H9 (cell line): ENCODE measurements at regions not wholly inside any gene's neighbourhood (a gene's known extent, or its start where the extent isn't known, plus 50 kb on each side); places are given as distances from the start of the nearest gene placed in this dataset.

Experiments
- DNase-seq: peaks from one replicate; pipeline ENCODE4 v3.0.0-alpha.2; 2017
- H2AFZ ChIP-seq: one replicate; pipeline ENCODE4 v1.6.1; 2013; ENCODE audit warnings: mild to moderate bottlenecking, low read length, control low read depth, moderate library complexity
- H2AK5ac ChIP-seq: 2 replicates; pipeline ENCODE4 v1.6.1; 2013; ENCODE audit warnings: low read length, control low read depth, mixed read lengths; ENCODE audit not compliant: insufficient read length
- H2BK120ac ChIP-seq: one replicate; pipeline ENCODE4 v1.6.1; 2013; ENCODE audit warnings: low read depth, mild to moderate bottlenecking, low read length, control low read depth, inconsistent platforms; ENCODE audit not compliant: poor library complexity, severe bottlenecking
- H2BK12ac ChIP-seq: 2 replicates; pipeline ENCODE4 v1.6.1; 2013; ENCODE audit warnings: low read length, control low read depth, mixed read lengths, low read depth; ENCODE audit not compliant: insufficient read length
- H2BK15ac ChIP-seq: 2 replicates; pipeline ENCODE4 v1.6.1; 2013; ENCODE audit warnings: low read depth, low read length, control low read depth
- H2BK20ac ChIP-seq: one replicate; pipeline ENCODE4 v1.6.1; 2013; ENCODE audit warnings: low read depth, mild to moderate bottlenecking, low read length, control low read depth, inconsistent platforms; ENCODE audit not compliant: poor library complexity, severe bottlenecking
- H2BK5ac ChIP-seq: 2 replicates; pipeline ENCODE4 v1.6.1; 2013; ENCODE audit warnings: low read length, control low read depth, mixed read lengths; ENCODE audit not compliant: insufficient read length
- H3K14ac ChIP-seq: 2 replicates; pipeline ENCODE4 v1.6.1; 2013; ENCODE audit warnings: low read length, control low read depth; ENCODE audit not compliant: insufficient read depth
- H3K18ac ChIP-seq: 2 replicates; pipeline ENCODE4 v1.6.1; 2013; ENCODE audit warnings: low read depth, mild to moderate bottlenecking, mixed read lengths, low read length, control low read depth; ENCODE audit not compliant: insufficient read length
- H3K23ac ChIP-seq: 2 replicates; pipeline ENCODE4 v1.6.1; 2013; ENCODE audit warnings: low read length, control low read depth, mixed read lengths, low read depth; ENCODE audit not compliant: insufficient read length
- H3K23me2 ChIP-seq: 2 replicates; pipeline ENCODE4 v1.6.1; 2013; ENCODE audit warnings: low read depth, mild to moderate bottlenecking, mixed read lengths, low read length, control low read depth; ENCODE audit not compliant: insufficient read length, poor library complexity, severe bottlenecking
- H3K27ac ChIP-seq: 2 replicates; pipeline ENCODE4 v1.5.1; 2013; ENCODE audit warnings: low read length, control low read depth, mixed read lengths, low read depth; ENCODE audit not compliant: insufficient read length
- H3K27me3 ChIP-seq: 2 replicates; pipeline ENCODE4 v1.6.1; 2013; ENCODE audit warnings: low read length, control low read depth, inconsistent platforms; ENCODE audit not compliant: insufficient read depth
- H3K4ac ChIP-seq: 2 replicates; pipeline ENCODE4 v1.6.1; 2013; ENCODE audit warnings: low read depth, mild to moderate bottlenecking, control low read depth, inconsistent platforms, low read length, moderate library complexity
- H3K4me1 ChIP-seq: 2 replicates; pipeline ENCODE4 v1.6.1; 2013; ENCODE audit warnings: low read length, control low read depth, inconsistent platforms; ENCODE audit not compliant: insufficient read depth
- H3K4me2 ChIP-seq: 2 replicates; pipeline ENCODE4 v1.6.1; 2013; ENCODE audit warnings: low read length, control low read depth, mixed read lengths; ENCODE audit not compliant: insufficient read length, insufficient read depth
- H3K56ac ChIP-seq: 2 replicates; pipeline ENCODE4 v1.6.1; 2013; ENCODE audit warnings: low read depth, mild to moderate bottlenecking, mixed read lengths, low read length, control low read depth; ENCODE audit not compliant: insufficient read length
- H3K79me1 ChIP-seq: 2 replicates; pipeline ENCODE4 v1.6.1; 2013; ENCODE audit warnings: low read depth, mild to moderate bottlenecking, moderate library complexity, low read length, control low read depth, inconsistent platforms; ENCODE audit not compliant: insufficient read depth, poor library complexity, severe bottlenecking
- H3K79me2 ChIP-seq: 2 replicates; pipeline ENCODE4 v1.6.1; 2013; ENCODE audit warnings: low read length, control low read depth, inconsistent platforms; ENCODE audit not compliant: insufficient read depth
- H3K9ac ChIP-seq: 2 replicates; pipeline ENCODE4 v1.6.1; 2013; ENCODE audit warnings: low read length, control low read depth, mixed read lengths; ENCODE audit not compliant: insufficient read length; ENCODE audit errors: extremely low read depth
- H3K9me3 ChIP-seq: one replicate; pipeline ENCODE4 v1.6.1; 2013; ENCODE audit warnings: low read depth, low read length, inconsistent platforms; ENCODE audit not compliant: control insufficient read depth
- H3T11ph ChIP-seq: one replicate; pipeline ENCODE4 v1.6.1; 2013; ENCODE audit warnings: mild to moderate bottlenecking, low read length, control low read depth, inconsistent platforms
- H4K20me1 ChIP-seq: one replicate; pipeline ENCODE4 v1.6.1; 2013; ENCODE audit not compliant: control insufficient read depth, insufficient read length, insufficient read depth
- H4K5ac ChIP-seq: 2 replicates; pipeline ENCODE4 v1.6.1; 2013; ENCODE audit warnings: low read depth, mild to moderate bottlenecking, mixed read lengths, low read length, control low read depth; ENCODE audit not compliant: insufficient read length
- H4K8ac ChIP-seq: replicated peaks from 2 replicates; pipeline ENCODE4 v1.6.1; 2013; ENCODE audit warnings: low read length, control low read depth, mixed read lengths, low read depth; ENCODE audit not compliant: insufficient read length
- H4K91ac ChIP-seq: 2 replicates; pipeline ENCODE4 v1.6.1; 2013; ENCODE audit warnings: low read depth, mild to moderate bottlenecking, moderate library complexity, mixed read lengths, low read length, control low read depth; ENCODE audit not compliant: insufficient read length
- H3K27ac Mint-ChIP-seq, 3 experiments: 2 replicates in 2 of 3; 3 replicates in 1 of 3; pipeline ENCODE4 v1.8.0; 2020 to 2021; ENCODE audit warnings: mixed read lengths in 3 of 3, mild to moderate bottlenecking in 1 of 3, moderate library complexity in 1 of 3
- H3K27me3 Mint-ChIP-seq: 2 replicates; pipeline ENCODE4 v1.8.0; 2021; ENCODE audit warnings: low read depth, mild to moderate bottlenecking, moderate library complexity, mixed read lengths
- H3K36me3 Mint-ChIP-seq, 3 experiments: 2 replicates in 2 of 3; 3 replicates in 1 of 3; pipeline ENCODE4 v1.8.0; 2020 to 2021; ENCODE audit warnings: low read depth in 3 of 3, mixed read lengths in 3 of 3; ENCODE audit not compliant: insufficient read depth in 1 of 3
- H3K4me1 Mint-ChIP-seq, 2 experiments: 2 replicates each; pipeline ENCODE4 v1.8.0; 2020; ENCODE audit warnings: mixed read lengths in 2 of 2
- H3K4me3 Mint-ChIP-seq, 2 experiments: 2 replicates in 1 of 2; 3 replicates in 1 of 2; pipeline ENCODE4 v1.8.0; 2020 to 2021; ENCODE audit warnings: mild to moderate bottlenecking in 2 of 2, mixed read lengths in 2 of 2, moderate library complexity in 1 of 2
- H3K9me3 Mint-ChIP-seq, 2 experiments: 2 replicates in 1 of 2; 3 replicates in 1 of 2; pipeline ENCODE4 v1.8.0; 2020; ENCODE audit warnings: mild to moderate bottlenecking in 2 of 2, mixed read lengths in 2 of 2, moderate library complexity in 1 of 2
- whole genome bisulfite sequencing: extraction: QIAGEN DNeasy Blood & Tissue Kit; methylation state at CpG from one replicate; pipeline ENCODE4 v1.1.7; 2013; ENCODE audit warnings: missing lambda C conversion rate, low lambda C conversion rate, mixed read lengths; ENCODE audit not compliant: insufficient read length; ENCODE audit errors: extremely low coverage; 5-methylcytosine and 5-hydroxymethylcytosine counted together
- TF ChIP-seq, protein P1 (sequence below): fragments of 200-600 bp; sonication (generic); conservative IDR thresholded peaks from 3 replicates; pipeline ENCODE4 v1.8.0; 2021; ENCODE audit warnings: antibody characterized with exemption, mild to moderate bottlenecking

DNA sequence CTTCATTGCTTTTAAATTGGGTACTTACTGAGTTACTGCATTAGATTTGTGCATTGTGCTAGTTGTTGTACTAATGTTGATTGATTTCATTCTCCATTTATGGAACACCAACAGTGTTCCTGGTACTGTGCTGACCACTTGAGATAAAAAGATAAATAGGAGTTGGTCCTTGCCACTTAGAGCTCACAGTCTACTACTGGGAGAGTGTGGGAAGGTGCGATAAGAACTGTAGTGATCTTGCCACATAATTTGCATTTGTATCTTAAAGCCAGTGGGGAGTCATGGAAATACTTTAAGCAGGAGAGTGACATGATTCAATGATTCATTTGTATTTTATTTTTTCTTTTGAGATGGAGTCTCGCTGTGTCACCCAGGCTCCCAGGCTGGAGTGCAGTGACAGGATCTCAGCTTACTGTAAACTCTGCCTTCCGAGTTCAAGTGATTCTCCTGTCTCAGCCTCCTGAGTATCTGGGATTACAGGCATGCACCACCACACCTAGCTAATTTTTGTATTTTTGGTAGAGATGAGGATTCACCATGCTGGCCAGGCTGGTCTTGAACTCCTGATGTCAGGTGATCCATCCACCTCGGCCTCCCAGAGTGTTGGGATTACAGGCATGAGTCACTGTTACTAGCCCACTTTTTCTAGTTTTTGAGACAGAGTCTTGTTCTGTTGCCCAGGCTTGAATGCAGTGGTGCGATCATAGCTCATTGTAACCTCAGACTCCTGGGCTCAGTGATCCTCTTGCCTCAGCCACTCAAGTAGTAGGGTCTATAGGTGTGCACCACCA is 51.2 kb upstream of the TMEM248 start:
- peaks cover 14% of the 10 kb centered on the region; the same call in 1 of the 2 replicates for H3K4me1 ChIP-seq
- H3K23ac ChIP-seq: no peak overlapping the region
- no peaks in the 10 kb centered on the region for H3K9me3 ChIP-seq
- no peak overlapping the region for H2BK120ac ChIP-seq
- H4K8ac ChIP-seq: no peak overlapping the region
- peaks cover 37 to 42% of the 10 kb centered on the region in 2 experiments for H3K4me1 Mint-ChIP-seq
- no peak overlapping the region for H3K9ac ChIP-seq
- no peak overlapping the region for H2BK20ac ChIP-seq
- no peak overlapping the region for H4K5ac ChIP-seq
- TF ChIP-seq, protein P1, sequence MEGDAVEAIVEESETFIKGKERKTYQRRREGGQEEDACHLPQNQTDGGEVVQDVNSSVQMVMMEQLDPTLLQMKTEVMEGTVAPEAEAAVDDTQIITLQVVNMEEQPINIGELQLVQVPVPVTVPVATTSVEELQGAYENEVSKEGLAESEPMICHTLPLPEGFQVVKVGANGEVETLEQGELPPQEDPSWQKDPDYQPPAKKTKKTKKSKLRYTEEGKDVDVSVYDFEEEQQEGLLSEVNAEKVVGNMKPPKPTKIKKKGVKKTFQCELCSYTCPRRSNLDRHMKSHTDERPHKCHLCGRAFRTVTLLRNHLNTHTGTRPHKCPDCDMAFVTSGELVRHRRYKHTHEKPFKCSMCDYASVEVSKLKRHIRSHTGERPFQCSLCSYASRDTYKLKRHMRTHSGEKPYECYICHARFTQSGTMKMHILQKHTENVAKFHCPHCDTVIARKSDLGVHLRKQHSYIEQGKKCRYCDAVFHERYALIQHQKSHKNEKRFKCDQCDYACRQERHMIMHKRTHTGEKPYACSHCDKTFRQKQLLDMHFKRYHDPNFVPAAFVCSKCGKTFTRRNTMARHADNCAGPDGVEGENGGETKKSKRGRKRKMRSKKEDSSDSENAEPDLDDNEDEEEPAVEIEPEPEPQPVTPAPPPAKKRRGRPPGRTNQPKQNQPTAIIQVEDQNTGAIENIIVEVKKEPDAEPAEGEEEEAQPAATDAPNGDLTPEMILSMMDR: no peak
- H3K14ac ChIP-seq: no peak overlapping the region
- DNase-seq: no peak
- H3K79me2 ChIP-seq: no peaks in the 10 kb centered on the region
- no peak overlapping the region for H3K18ac ChIP-seq
- no peak overlapping the region for H3K27ac ChIP-seq
- no peak overlapping the region for H4K91ac ChIP-seq
- no peak overlapping the region for H2BK15ac ChIP-seq
- no peak overlapping the region for H3T11ph ChIP-seq
- H3K79me1 ChIP-seq: no peaks in the 10 kb centered on the region
- H2AK5ac ChIP-seq: no peak overlapping the region
- H3K36me3 Mint-ChIP-seq: peaks cover 4 to 9% (median 6%) of the 10 kb centered on the region in 3 experiments; a peak in 5 of 7 replicates
- no peaks in the 10 kb centered on the region for H3K9me3 Mint-ChIP-seq
- H3K4me2 ChIP-seq: no peak overlapping the region
- no peaks in the 10 kb centered on the region for H3K27me3 Mint-ChIP-seq
- H4K20me1 ChIP-seq: no peaks in the 10 kb centered on the region
- WGBS: no CpG with 5 or more reads among the region's 5 CpGs
- no peak overlapping the region for H3K4me3 Mint-ChIP-seq
- no peak overlapping the region for H2AFZ ChIP-seq
- H2BK12ac ChIP-seq: no peak overlapping the region
- no peak overlapping the region for H2BK5ac ChIP-seq
- H3K27ac Mint-ChIP-seq: peak overlapping the region in 2 of 3 experiments; percentile 15 to 48; a peak in 4 of 7 replicates
- H3K4ac ChIP-seq: no peak overlapping the region
- H3K23me2 ChIP-seq: no peaks in the 10 kb centered on the region
- H3K56ac ChIP-seq: no peak overlapping the region
- no peaks in the 10 kb centered on the region for H3K27me3 ChIP-seq
